ENCODE measurements at regions not wholly inside any gene's neighbourhood (a gene's known extent, or its start where the extent isn't known, plus 50 kb on each side); places are given as distances from the start of the nearest gene placed in this dataset.

DNA sequence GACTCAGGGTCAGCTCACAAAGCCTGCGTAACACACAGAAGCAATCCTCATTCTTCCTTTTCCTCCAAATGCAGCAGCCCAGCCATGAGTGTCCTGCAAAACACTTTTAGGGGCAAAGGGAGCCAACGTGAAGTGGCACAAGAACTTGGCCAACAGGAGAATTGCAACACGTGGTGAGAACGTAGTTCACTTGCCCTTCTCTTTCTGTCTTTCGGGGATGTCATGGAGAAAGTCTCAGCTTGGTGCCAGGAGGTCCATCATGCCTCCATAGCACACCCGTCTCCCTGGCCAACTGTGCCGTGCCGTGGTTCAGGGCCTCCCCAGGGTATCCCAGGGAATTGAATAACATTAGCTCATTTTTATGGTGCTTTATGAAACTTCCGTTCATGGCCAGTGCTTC is 98.5 kb upstream of the ANO1 start:
- Histone ChIP-seq H3K27me3 (ENCODE audit: control insufficient read depth, insufficient read depth, low read length) (peaks cover 6% of the 10 kb centered on the region), H3K27ac (ENCODE audit: insufficient read depth, low read length) (no peak overlapping the region), H3K4me3 (replicated peaks in 1 of 4; ENCODE audit: control extremely low read depth in 1 of 4, insufficient read depth in 1 of 4, low read depth in 3 of 4, low read length in 4 of 4) (no peak overlapping the region), H3K36me3 (ENCODE audit: control insufficient read depth, insufficient read depth, low read length) (no peaks in the 10 kb centered on the region), H3K79me2 (ENCODE audit: control insufficient read depth, insufficient read depth, low read length) (no peaks in the 10 kb centered on the region), H3K9me3 (ENCODE audit: control insufficient read depth, insufficient read depth, low read depth, low read length) (no peaks in the 10 kb centered on the region), H3K9ac (ENCODE audit: insufficient read depth, low read length) (no peak overlapping the region), H3K4me2 (ENCODE audit: extremely low read depth, insufficient read depth, low read length) (no peak overlapping the region), H4K20me1 (ENCODE audit: control insufficient read depth, extremely low read depth, insufficient read depth, low read length) (no peaks in the 10 kb centered on the region), H2AFZ (ENCODE audit: low read length) (no peak overlapping the region), H3K4me1 (ENCODE audit: control insufficient read depth, extremely low read depth, insufficient read depth, low read length) (peaks cover 2% of the 10 kb centered on the region)
- DNase-seq (ENCODE audit: low read depth in 2 of 2) = no peak
- TF ChIP-seq EZH2 (IDR thresholded peaks at IDR 0.05; ENCODE audit: low read length, missing control alignments) = no peak
- TF ChIP-seq CTCF (conservative IDR thresholded peaks at IDR 0.05 in 1 of 2, IDR thresholded peaks at IDR 0.05 in 1 of 2; ENCODE audit: low read depth in 1 of 2, low read length in 2 of 2) = no peak

GRCh38 chr11:69981119-69981784 is 96.9 kb upstream of the ANO1 start:
- H4K20me1 ChIP-seq (ENCODE audit: control insufficient read depth, extremely low read depth, insufficient read depth, low read length) = no peaks in the 10 kb centered on the region
- H3K4me2 ChIP-seq (ENCODE audit: extremely low read depth, insufficient read depth, low read length) = no peak overlapping the region
- no peaks in the 10 kb centered on the region for H3K9me3 ChIP-seq (ENCODE audit: control insufficient read depth, insufficient read depth, low read depth, low read length)
- peaks cover 2% of the 10 kb centered on the region for H3K4me1 ChIP-seq (ENCODE audit: control insufficient read depth, extremely low read depth, insufficient read depth, low read length)
- no peak overlapping the region for H3K4me3 ChIP-seq (replicated peaks in 1 of 4; ENCODE audit: control extremely low read depth in 1 of 4, insufficient read depth in 1 of 4, low read depth in 3 of 4, low read length in 4 of 4)
- no peak overlapping the region for H2AFZ ChIP-seq (ENCODE audit: low read length)
- no peak for DNase-seq (ENCODE audit: low read depth in 2 of 2)
- TF ChIP-seq CTCF (conservative IDR thresholded peaks at IDR 0.05 in 1 of 2, IDR thresholded peaks at IDR 0.05 in 1 of 2; ENCODE audit: low read depth in 1 of 2, low read length in 2 of 2) (no peak), EZH2 (IDR thresholded peaks at IDR 0.05; ENCODE audit: low read length, missing control alignments) (no peak)
- H3K36me3 ChIP-seq (ENCODE audit: control insufficient read depth, insufficient read depth, low read length) = no peaks in the 10 kb centered on the region
- H3K79me2 ChIP-seq (ENCODE audit: control insufficient read depth, insufficient read depth, low read length) = no peaks in the 10 kb centered on the region
- no peak overlapping the region for H3K9ac ChIP-seq (ENCODE audit: insufficient read depth, low read length)
- H3K27ac ChIP-seq (ENCODE audit: insufficient read depth, low read length) = no peak overlapping the region
- peaks cover 19% of the 10 kb centered on the region for H3K27me3 ChIP-seq (ENCODE audit: control insufficient read depth, insufficient read depth, low read length)

DNA sequence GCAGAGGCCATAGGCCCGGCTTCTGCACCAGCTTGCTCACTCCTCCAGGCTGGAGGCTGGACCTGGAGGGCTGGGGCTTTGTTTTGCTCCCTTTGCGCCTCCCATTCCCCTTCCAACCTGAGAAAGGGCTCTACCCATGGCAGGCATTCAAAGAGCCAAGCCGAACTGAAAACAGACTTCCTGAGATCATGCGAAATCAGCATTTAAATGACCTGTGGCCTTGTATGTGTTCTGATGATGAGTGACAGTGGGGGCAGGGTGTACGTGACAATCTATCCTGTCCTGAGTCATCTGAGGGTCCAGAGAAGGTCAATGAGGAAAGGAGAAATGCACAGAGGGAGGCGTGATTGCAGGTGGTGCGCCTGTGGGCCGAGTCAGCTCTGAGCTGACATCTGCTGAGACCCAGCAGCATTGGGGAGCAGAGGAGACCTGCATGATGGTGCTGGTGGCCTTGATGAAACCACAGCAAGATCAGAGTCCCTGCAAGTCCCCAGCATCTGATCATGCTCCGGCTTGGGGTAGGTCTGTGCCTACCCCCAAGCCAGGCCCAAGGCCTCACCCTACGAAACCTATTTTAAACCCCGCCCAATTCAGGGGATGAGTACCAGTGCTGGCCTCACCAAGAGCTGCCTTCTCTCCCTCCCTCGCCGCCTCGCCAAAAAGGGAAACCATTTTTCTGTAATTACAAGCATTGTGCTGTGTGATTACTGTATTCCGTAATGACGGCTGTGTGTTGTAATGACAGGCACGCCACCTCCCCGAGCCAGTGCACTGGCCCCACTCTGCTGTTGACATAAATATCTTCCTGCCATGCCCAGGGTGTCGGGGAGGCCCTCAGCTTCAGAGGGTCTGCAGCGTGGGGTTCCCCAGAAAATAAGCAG is 95.2 kb upstream of the ANO1 start:
- H3K4me1 ChIP-seq (ENCODE audit: control insufficient read depth, extremely low read depth, insufficient read depth, low read length) = peaks cover 2% of the 10 kb centered on the region
- no peak overlapping the region for H3K4me3 ChIP-seq (replicated peaks in 1 of 4; ENCODE audit: control extremely low read depth in 1 of 4, insufficient read depth in 1 of 4, low read depth in 3 of 4, low read length in 4 of 4)
- no peak overlapping the region for H3K27ac ChIP-seq (ENCODE audit: insufficient read depth, low read length)
- peaks cover 19% of the 10 kb centered on the region for H3K27me3 ChIP-seq (ENCODE audit: control insufficient read depth, insufficient read depth, low read length)
- no peaks in the 10 kb centered on the region for H3K79me2 ChIP-seq (ENCODE audit: control insufficient read depth, insufficient read depth, low read length)
- H3K9me3 ChIP-seq (ENCODE audit: control insufficient read depth, insufficient read depth, low read depth, low read length) = no peaks in the 10 kb centered on the region
- TF ChIP-seq EZH2 (IDR thresholded peaks at IDR 0.05; ENCODE audit: low read length, missing control alignments) = no peak
- no peak for TF ChIP-seq CTCF (conservative IDR thresholded peaks at IDR 0.05 in 1 of 2, IDR thresholded peaks at IDR 0.05 in 1 of 2; ENCODE audit: low read depth in 1 of 2, low read length in 2 of 2)
- H4K20me1 ChIP-seq (ENCODE audit: control insufficient read depth, extremely low read depth, insufficient read depth, low read length) = no peaks in the 10 kb centered on the region
- DNase-seq (ENCODE audit: low read depth in 2 of 2) = no peak
- no peak overlapping the region for H3K4me2 ChIP-seq (ENCODE audit: extremely low read depth, insufficient read depth, low read length)
- no peaks in the 10 kb centered on the region for H3K36me3 ChIP-seq (ENCODE audit: control insufficient read depth, insufficient read depth, low read length)
- H2AFZ ChIP-seq (ENCODE audit: low read length) = no peak overlapping the region
- no peak overlapping the region for H3K9ac ChIP-seq (ENCODE audit: insufficient read depth, low read length)

Measured in fibroblast of lung (primary cell).